NT2/D1 (cell line): ENCODE measurements at regions not wholly inside any gene's neighbourhood (a gene's known extent, or its start where the extent isn't known, plus 50 kb on each side); places are given as distances from the start of the nearest gene placed in this dataset.

ENCODE experiments used
- DNase-seq: peaks from one replicate; pipeline ENCODE4 v3.0.0-alpha.2; 2011; ENCODE audit warnings: low read depth, low spot score
- H3K27me3 ChIP-seq: 2 replicates; pipeline ENCODE4 v1.6.0; 2011; ENCODE audit warnings: mild to moderate bottlenecking; ENCODE audit not compliant: insufficient read length, insufficient read depth
- H3K36me3 ChIP-seq: 2 replicates; pipeline ENCODE4 v1.6.1; 2011; ENCODE audit warnings: mild to moderate bottlenecking, low read length, mixed read lengths; ENCODE audit not compliant: insufficient read depth, insufficient read length
- H3K4me1 ChIP-seq: 2 replicates; pipeline ENCODE4 v1.5.1; 2011; ENCODE audit not compliant: insufficient read depth, insufficient read length
- H3K4me3 ChIP-seq: 2 replicates; pipeline ENCODE4 v1.5.1; 2011; ENCODE audit warnings: low read depth; ENCODE audit not compliant: insufficient read length
- H3K9ac ChIP-seq: 2 replicates; pipeline ENCODE4 v1.6.0; 2011; ENCODE audit warnings: low read depth; ENCODE audit not compliant: insufficient read length
- H3K9me3 ChIP-seq: 2 replicates; pipeline ENCODE4 v1.5.1; 2011; ENCODE audit warnings: mild to moderate bottlenecking, low read length; ENCODE audit not compliant: insufficient read depth
- SUZ12 ChIP-seq: IDR thresholded peaks from 2 replicates; pipeline ENCODE4 v1.6.1; 2011; ENCODE audit not compliant: insufficient read length, insufficient read depth; ENCODE audit errors: extremely low read depth
- YY1 ChIP-seq: IDR thresholded peaks from 2 replicates; pipeline ENCODE4 v1.6.1; 2011; ENCODE audit not compliant: insufficient read length, insufficient read depth
- ZNF274 ChIP-seq: IDR thresholded peaks from 2 replicates; pipeline ENCODE4 v1.6.1; 2011; ENCODE audit warnings: mild to moderate bottlenecking, low read depth, low read length

DNA sequence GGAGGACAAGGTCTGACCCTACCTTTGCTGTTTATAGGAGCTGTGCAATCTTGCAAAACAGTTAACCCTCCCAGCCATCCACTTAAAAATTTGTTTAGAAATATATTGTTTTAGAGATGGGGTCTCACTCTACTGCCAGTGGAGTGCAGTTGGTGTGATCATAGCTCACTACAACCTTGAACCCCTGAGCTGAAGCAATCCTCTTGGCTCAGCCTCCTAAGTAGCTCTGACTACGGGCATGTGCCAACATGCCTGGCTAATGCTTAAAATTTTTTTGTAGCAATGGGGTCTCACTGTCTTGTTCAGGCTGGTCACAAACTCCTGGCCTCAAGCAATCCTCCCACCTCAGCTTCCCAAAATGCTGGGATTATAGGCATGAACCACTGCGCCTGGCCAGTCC lies 120.2 kb upstream of the PJA2 start:
- no peak for TF ChIP-seq YY1
- H3K36me3 ChIP-seq = no peaks in the 10 kb centered on the region
- no peaks in the 10 kb centered on the region for H3K4me1 ChIP-seq
- H3K4me3 ChIP-seq = no peak overlapping the region
- DNase-seq = no peak
- no peaks in the 10 kb centered on the region for H3K9me3 ChIP-seq
- H3K9ac ChIP-seq = no peak overlapping the region
- H3K27me3 ChIP-seq = no peaks in the 10 kb centered on the region

DNA sequence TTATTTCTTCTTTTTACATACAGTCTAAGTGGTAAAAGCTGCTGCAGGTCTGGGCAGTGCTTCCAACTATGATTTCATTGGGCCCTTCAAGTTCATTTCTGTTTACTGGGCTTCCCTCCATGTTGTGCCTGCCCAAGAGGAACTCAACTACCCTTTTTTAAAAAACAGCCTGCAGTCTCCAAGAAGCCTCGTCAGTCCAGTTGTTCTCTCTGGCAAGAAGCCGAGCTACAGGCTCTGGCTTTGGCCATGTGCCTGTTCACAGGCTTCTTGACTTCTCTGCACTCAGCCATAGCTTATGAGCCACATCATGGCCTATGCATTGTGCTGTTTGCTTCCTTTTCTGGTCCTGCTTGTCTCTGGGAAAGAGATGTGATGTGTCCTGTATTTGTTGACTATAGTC lies 119.7 kb upstream of the PJA2 start:
- no peaks in the 10 kb centered on the region for H3K36me3 ChIP-seq
- H3K9ac ChIP-seq = no peak overlapping the region
- no peak overlapping the region for H3K4me3 ChIP-seq
- no peak for DNase-seq
- no peak for TF ChIP-seq YY1
- TF ChIP-seq ZNF274 = no peak
- TF ChIP-seq SUZ12 = no peak
- H3K9me3 ChIP-seq = no peaks in the 10 kb centered on the region
- no peaks in the 10 kb centered on the region for H3K4me1 ChIP-seq
- no peaks in the 10 kb centered on the region for H3K27me3 ChIP-seq

DNA sequence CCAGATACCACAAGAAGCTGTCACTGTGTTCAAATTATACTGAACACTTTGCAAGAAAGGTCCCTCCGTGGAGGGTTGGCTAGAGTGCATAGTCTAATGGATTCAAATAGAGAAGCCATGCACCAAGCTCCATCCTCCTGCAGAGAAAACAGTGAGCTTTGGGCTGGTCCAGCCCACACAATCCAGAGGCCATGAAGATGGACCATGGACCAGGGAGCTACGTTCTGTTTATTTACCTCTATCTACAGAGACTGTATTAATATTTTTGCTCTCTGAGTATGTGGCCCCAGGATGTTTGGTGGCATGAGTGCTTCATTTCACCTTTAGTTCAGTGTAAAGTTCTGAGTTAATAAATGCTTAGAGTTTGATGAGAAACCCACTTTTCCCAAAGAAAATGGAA lies 114.8 kb upstream of the PJA2 start:
- Histone ChIP-seq H3K4me3 (no peak overlapping the region), H3K4me1 (no peaks in the 10 kb centered on the region), H3K36me3 (no peaks in the 10 kb centered on the region), H3K27me3 (no peaks in the 10 kb centered on the region), H3K9ac (no peak overlapping the region), H3K9me3 (no peaks in the 10 kb centered on the region)
- no peak for DNase-seq
- TF ChIP-seq YY1 (no peak), ZNF274 (no peak), SUZ12 (no peak)

DNA sequence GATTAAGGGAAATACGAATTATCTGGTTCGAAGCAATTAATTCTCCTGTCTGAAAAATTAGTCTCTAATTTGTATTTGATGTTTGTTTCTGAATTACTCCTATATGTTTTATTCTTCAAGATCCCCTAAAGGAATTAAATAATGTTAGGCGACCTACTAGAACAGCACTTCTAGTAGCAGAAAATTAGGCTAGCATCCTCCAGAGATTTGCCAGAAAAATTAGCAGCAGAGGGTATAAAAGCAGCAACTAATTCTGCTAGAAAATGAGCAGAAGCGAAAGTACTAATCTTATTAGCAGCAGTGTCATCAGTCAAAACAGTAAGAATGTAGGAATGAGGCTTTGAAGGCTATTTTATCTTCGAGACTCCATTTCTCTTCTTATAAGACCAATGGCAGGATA lies 114.3 kb upstream of the PJA2 start:
- no peaks in the 10 kb centered on the region for H3K36me3 ChIP-seq
- no peaks in the 10 kb centered on the region for H3K27me3 ChIP-seq
- no peaks in the 10 kb centered on the region for H3K9me3 ChIP-seq
- no peaks in the 10 kb centered on the region for H3K4me1 ChIP-seq
- no peak overlapping the region for H3K4me3 ChIP-seq
- DNase-seq = no peak
- H3K9ac ChIP-seq = no peak overlapping the region
- no peak for TF ChIP-seq YY1
- no peak for TF ChIP-seq SUZ12
- no peak for TF ChIP-seq ZNF274

DNA sequence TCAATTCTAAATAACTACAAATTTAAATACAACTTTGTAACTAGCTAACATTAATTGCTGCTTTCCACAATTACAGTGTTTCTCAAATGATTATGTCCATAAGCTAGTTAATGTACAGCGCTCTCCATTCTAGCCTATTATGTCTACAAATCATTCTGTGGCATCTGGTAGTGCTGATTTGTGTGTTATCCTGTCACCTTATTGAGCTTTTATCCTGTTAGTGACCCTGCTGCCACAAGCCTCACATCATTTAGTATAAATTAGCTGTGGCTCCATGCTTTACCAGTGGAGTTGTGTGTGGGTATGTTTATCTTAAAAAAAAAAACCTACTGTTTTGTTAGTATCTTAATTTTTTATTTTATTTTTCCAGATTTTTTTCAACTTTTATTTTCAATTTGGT lies 112.6 kb upstream of the PJA2 start:
- Histone ChIP-seq H3K4me1 (no peaks in the 10 kb centered on the region), H3K27me3 (no peaks in the 10 kb centered on the region), H3K4me3 (no peak overlapping the region), H3K9ac (no peak overlapping the region), H3K36me3 (no peaks in the 10 kb centered on the region), H3K9me3 (no peaks in the 10 kb centered on the region)
- TF ChIP-seq ZNF274 (no peak), SUZ12 (no peak), YY1 (no peak)
- DNase-seq = no peak

DNA sequence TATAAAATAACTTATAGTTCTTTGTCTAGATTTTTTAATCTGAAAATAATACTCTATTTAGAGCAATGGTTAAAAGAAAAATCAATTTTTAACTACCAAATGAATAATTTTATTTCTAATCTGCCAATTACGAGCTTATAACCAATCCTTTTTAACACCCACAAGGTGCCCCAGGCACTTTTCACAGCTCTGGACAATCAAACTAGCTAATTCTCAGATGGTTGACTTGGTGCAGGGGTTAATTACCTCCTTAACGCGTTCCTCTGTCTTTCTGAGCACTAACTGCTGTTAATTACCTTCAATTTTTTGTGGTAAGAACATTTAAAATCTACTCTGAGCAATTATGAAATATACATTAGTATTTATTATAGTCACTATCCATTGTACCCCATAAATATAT lies 109.6 kb upstream of the PJA2 start:
- H3K4me1 ChIP-seq = no peaks in the 10 kb centered on the region
- H3K27me3 ChIP-seq = no peaks in the 10 kb centered on the region
- TF ChIP-seq SUZ12 = no peak
- TF ChIP-seq ZNF274 = no peak
- no peak for TF ChIP-seq YY1
- H3K9me3 ChIP-seq = no peaks in the 10 kb centered on the region
- DNase-seq = no peak
- H3K4me3 ChIP-seq = no peak overlapping the region
- H3K9ac ChIP-seq = no peak overlapping the region
- no peaks in the 10 kb centered on the region for H3K36me3 ChIP-seq

DNA sequence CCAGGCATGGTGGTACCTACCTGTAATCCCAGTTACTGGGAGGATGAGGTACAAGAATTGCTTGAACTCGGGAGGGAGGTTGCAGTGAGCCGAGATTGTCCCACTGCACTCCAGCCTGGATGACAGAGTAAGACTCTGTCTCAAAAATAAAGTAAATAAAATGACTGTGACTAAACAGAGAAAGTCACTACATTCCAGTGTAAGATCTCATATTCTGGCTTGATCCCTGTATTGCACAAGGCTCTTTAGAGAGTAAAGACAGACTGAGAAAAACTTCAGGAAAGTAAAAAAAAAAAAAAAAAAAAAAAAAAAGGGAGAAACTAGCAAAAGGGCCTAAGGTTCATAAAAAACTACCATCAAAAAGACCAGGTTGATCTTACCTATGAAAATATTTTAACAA lies 106.6 kb upstream of the PJA2 start:
- H3K9ac ChIP-seq = no peak overlapping the region
- no peaks in the 10 kb centered on the region for H3K9me3 ChIP-seq
- no peak for TF ChIP-seq SUZ12
- TF ChIP-seq YY1 = no peak
- no peak for TF ChIP-seq ZNF274
- H3K27me3 ChIP-seq = no peaks in the 10 kb centered on the region
- H3K36me3 ChIP-seq = no peaks in the 10 kb centered on the region
- DNase-seq = no peak
- H3K4me1 ChIP-seq = no peaks in the 10 kb centered on the region
- H3K4me3 ChIP-seq = no peak overlapping the region
